Karpas-422 (cell line): ENCODE measurements at regions not wholly inside any gene's neighbourhood (a gene's known extent, or its start where the extent isn't known, plus 50 kb on each side); places are given as distances from the start of the nearest gene placed in this dataset.

Source experiments
- DNase-seq: peaks from one replicate; pipeline ENCODE4 v3.0.0-alpha.2; 2015
- H2AFZ ChIP-seq: fragments of 200-600 bp; sonication (generic); 2 replicates; pipeline ENCODE4 v1.6.1; 2014; ENCODE audit warnings: antibody characterized with exemption, low read length, mixed read lengths
- H3K27ac ChIP-seq: fragments of 200-600 bp; sonication (generic); 2 replicates; pipeline ENCODE4 v1.5.1; 2014; ENCODE audit warnings: mild to moderate bottlenecking, low read length, moderate library complexity
- H3K27me3 ChIP-seq: fragments of 200-600 bp; sonication (generic); 2 replicates; pipeline ENCODE4 v1.6.1; 2014; ENCODE audit warnings: low read length, mixed read lengths
- H3K36me3 ChIP-seq: fragments of 200-600 bp; sonication (generic); 2 replicates; pipeline ENCODE4 v1.6.1; 2014; ENCODE audit warnings: low read length, mixed read lengths; ENCODE audit not compliant: insufficient read depth
- H3K4me1 ChIP-seq: fragments of 200-600 bp; sonication (generic); 2 replicates; pipeline ENCODE4 v1.6.1; 2014; ENCODE audit warnings: mild to moderate bottlenecking, low read length, mixed read lengths
- H3K4me2 ChIP-seq: fragments of 200-600 bp; sonication (generic); 2 replicates; pipeline ENCODE4 v1.6.1; 2014; ENCODE audit warnings: low read length, low read depth, mild to moderate bottlenecking; ENCODE audit not compliant: poor library complexity, severe bottlenecking
- H3K4me3 ChIP-seq: fragments of 200-600 bp; sonication (generic); 2 replicates; pipeline ENCODE4 v1.5.1; 2014; ENCODE audit warnings: mild to moderate bottlenecking, antibody characterized with exemption, low read length, mixed read lengths
- H3K79me2 ChIP-seq: fragments of 200-600 bp; sonication (generic); 2 replicates; pipeline ENCODE4 v1.6.1; 2014; ENCODE audit warnings: mild to moderate bottlenecking, low read length, mixed read lengths
- H3K9ac ChIP-seq: fragments of 200-600 bp; sonication (generic); 2 replicates; pipeline ENCODE4 v1.6.0; 2014; ENCODE audit warnings: low read length
- H3K9me2 ChIP-seq: fragments of 200-600 bp; sonication (generic), shearing (Covaris generic); replicated peaks from 2 replicates; pipeline ENCODE4 v1.6.0; 2014; ENCODE audit warnings: mild to moderate bottlenecking, low read length, moderate library complexity; ENCODE audit not compliant: insufficient read depth
- H3K9me3 ChIP-seq: fragments of 300-700, 200-600 bp; sonication (generic); 2 replicates; pipeline ENCODE4 v1.6.1; 2014; ENCODE audit warnings: low read length, mixed read lengths
- H4K20me1 ChIP-seq: fragments of 200-600 bp; sonication (generic); 2 replicates; pipeline ENCODE4 v1.6.1; 2014; ENCODE audit warnings: mild to moderate bottlenecking, antibody characterized with exemption, low read length, low read depth; ENCODE audit not compliant: insufficient read depth

DNA sequence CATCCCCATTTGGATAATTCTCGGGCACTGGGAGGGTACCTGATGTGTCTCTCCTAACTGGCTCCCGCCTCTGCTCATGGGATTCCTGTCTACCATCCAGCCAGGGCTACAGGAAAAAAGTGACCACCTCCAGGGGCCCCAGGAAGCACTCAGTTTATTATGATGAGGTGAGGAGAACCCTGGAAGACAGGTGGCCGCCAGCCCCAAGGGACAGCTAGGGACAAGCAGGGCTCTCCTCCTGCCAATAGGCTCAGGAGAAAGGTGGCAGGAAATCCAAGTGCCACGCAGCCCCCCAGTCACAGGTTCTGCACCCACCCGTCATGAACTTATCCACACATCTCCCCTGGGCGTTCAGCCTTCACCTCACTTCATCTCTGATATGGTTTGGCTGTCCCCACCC is 61.5 kb upstream of the ZNF354A start:
- H3K27ac ChIP-seq = no peak overlapping the region
- no peak overlapping the region for H2AFZ ChIP-seq
- H3K4me3 ChIP-seq = no peak overlapping the region
- H3K9ac ChIP-seq = no peak overlapping the region
- no peaks in the 10 kb centered on the region for H3K9me2 ChIP-seq
- H3K36me3 ChIP-seq = no peaks in the 10 kb centered on the region
- H3K79me2 ChIP-seq = no peaks in the 10 kb centered on the region
- H3K27me3 ChIP-seq = no peaks in the 10 kb centered on the region
- DNase-seq = no peak
- no peaks in the 10 kb centered on the region for H4K20me1 ChIP-seq
- no peaks in the 10 kb centered on the region for H3K4me1 ChIP-seq
- H3K4me2 ChIP-seq = no peak overlapping the region
- no peaks in the 10 kb centered on the region for H3K9me3 ChIP-seq

DNA sequence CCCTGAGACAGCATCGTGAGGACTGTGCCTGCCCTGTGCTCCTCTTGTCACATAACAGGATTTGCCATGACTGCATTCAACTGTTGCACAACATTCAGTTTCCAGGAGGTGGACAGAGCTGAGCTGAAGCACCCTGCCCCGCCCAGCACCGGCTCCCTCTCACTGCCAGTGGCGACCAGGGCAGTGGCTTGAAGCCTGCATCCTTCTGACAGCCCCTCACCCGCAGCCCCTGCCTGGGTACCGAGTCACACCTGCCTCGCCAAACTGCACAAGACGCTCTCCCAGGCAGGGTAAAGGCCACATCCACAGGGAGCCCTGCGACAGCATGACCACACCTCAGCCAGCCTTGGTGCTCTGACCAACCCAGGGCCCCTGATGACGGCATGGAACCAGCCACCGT is 59.9 kb upstream of the ZNF354A start:
- no peaks in the 10 kb centered on the region for H3K79me2 ChIP-seq
- H3K9me3 ChIP-seq = no peaks in the 10 kb centered on the region
- H3K36me3 ChIP-seq = no peaks in the 10 kb centered on the region
- no peaks in the 10 kb centered on the region for H4K20me1 ChIP-seq
- no peaks in the 10 kb centered on the region for H3K4me1 ChIP-seq
- no peak overlapping the region for H3K27ac ChIP-seq
- H3K27me3 ChIP-seq = no peaks in the 10 kb centered on the region
- H3K9ac ChIP-seq = no peak overlapping the region
- H3K4me3 ChIP-seq = no peak overlapping the region
- no peaks in the 10 kb centered on the region for H3K9me2 ChIP-seq
- H3K4me2 ChIP-seq = no peak overlapping the region
- DNase-seq = no peak
- no peak overlapping the region for H2AFZ ChIP-seq

DNA sequence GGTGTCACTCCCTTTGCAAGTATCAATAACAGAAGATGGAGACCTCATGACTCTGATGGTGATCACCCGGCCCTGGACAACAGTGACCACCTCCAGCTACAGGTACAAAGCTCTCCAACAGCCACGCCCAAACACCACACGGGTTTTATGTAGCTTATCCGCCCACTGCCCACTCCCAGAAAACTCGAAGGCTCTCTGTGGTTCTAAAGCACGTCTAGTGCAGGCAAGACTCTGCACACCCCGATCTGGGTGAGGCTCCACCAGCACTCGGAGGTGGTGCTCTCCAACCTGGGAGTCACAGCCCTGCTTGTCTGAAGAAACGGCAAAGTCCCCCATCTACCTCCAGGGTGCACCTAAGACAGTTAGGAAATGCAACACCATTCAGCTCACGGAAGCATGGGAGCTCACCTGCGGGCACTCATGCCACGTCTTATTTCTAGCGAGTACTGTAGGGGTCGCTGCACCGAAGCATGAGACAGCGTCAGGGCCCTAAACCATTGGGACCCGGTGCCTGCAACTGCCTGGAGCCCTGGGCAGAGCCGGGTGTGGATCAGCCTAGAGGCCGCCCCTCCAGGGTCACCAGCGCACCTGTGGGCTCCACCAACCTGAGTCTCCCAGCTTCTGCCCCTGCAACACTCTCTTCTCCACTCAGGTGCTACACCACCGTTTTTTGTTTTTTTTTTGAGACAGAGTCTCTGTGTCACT is 58.1 kb upstream of the ZNF354A start:
- no peaks in the 10 kb centered on the region for H3K9me3 ChIP-seq
- H3K9me2 ChIP-seq = no peaks in the 10 kb centered on the region
- H2AFZ ChIP-seq = no peak overlapping the region

GRCh38 chr5:178787889-178788288 is 57.4 kb upstream of the ZNF354A start:
- Histone ChIP-seq H4K20me1 (no peaks in the 10 kb centered on the region), H3K27me3 (no peaks in the 10 kb centered on the region), H3K9me3 (no peaks in the 10 kb centered on the region), H3K4me2 (no peak overlapping the region), H3K36me3 (no peaks in the 10 kb centered on the region), H3K9me2 (no peaks in the 10 kb centered on the region), H3K4me3 (no peak overlapping the region), H3K27ac (no peak overlapping the region), H3K79me2 (no peaks in the 10 kb centered on the region), H3K4me1 (no peaks in the 10 kb centered on the region), H3K9ac (no peak overlapping the region), H2AFZ (no peak overlapping the region)
- no peak for DNase-seq

More for the DNA sequence above, 58.1 kb upstream of the ZNF354A start:
- Histone ChIP-seq H3K27ac (no peak overlapping the region), H4K20me1 (no peaks in the 10 kb centered on the region), H3K4me3 (no peak overlapping the region), H3K36me3 (no peaks in the 10 kb centered on the region), H3K27me3 (no peaks in the 10 kb centered on the region), H3K4me1 (no peaks in the 10 kb centered on the region), H3K4me2 (no peak overlapping the region), H3K9ac (no peak overlapping the region), H3K79me2 (no peaks in the 10 kb centered on the region)
- DNase-seq = no peak

DNA sequence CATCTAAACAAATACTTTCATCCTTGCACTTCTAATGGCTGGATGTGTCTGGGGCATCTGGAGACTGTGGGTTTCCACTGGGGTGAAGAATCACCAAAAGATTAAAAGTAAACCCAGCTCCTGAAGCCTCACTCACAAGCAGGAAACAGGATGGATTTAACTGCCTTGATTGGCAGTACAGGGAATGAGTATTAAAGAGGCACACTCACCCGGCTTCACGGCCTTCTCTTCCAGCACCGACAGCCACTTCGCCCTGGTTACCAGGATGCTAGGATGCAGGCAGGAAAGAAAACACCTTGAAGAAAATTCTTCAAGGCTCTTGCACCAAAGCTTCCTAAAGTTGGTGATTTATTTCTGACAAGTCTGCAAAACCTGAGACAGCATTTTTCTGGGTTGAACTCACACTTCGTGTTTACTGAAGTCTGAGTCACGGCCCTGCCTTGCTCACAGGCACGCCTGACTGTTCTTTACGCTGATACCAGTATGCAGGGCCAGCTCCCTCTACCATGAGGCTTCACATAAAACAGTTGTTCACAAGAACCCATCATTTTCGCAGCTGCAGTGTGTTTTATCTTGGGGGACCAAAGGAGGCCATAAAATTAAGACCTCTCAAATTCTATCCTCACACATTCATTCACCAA is 56.5 kb upstream of the ZNF354A start:
- Histone ChIP-seq H3K4me2 (no peak overlapping the region), H3K9ac (no peak overlapping the region), H2AFZ (no peak overlapping the region), H3K9me3 (no peaks in the 10 kb centered on the region), H3K9me2 (no peaks in the 10 kb centered on the region), H3K4me1 (no peaks in the 10 kb centered on the region), H3K36me3 (no peaks in the 10 kb centered on the region), H3K4me3 (no peak overlapping the region), H3K27ac (no peak overlapping the region), H4K20me1 (no peaks in the 10 kb centered on the region), H3K79me2 (no peaks in the 10 kb centered on the region), H3K27me3 (no peaks in the 10 kb centered on the region)
- DNase-seq = no peak

- no peak overlapping the region for H3K4me2 ChIP-seq
- no peaks in the 10 kb centered on the region for H3K36me3 ChIP-seq
- DNase-seq = no peak
- no peak overlapping the region for H3K9ac ChIP-seq
- no peak overlapping the region for H3K4me3 ChIP-seq
- no peak overlapping the region for H3K27ac ChIP-seq
- H3K27me3 ChIP-seq = no peaks in the 10 kb centered on the region
- no peaks in the 10 kb centered on the region for H3K79me2 ChIP-seq
- H2AFZ ChIP-seq = no peak overlapping the region
- H3K9me2 ChIP-seq = no peaks in the 10 kb centered on the region
- no peaks in the 10 kb centered on the region for H3K4me1 ChIP-seq
- no peaks in the 10 kb centered on the region for H4K20me1 ChIP-seq
- no peaks in the 10 kb centered on the region for H3K9me3 ChIP-seq
Measured at GRCh38 chr5:178786417-178786816, 56.0 kb upstream of the ZNF354A start.

GRCh38 chr5:178785999-178786398 is 55.5 kb upstream of the ZNF354A start:
- no peak overlapping the region for H3K9ac ChIP-seq
- no peak overlapping the region for H3K4me3 ChIP-seq
- no peaks in the 10 kb centered on the region for H4K20me1 ChIP-seq
- H3K79me2 ChIP-seq = no peaks in the 10 kb centered on the region
- H3K36me3 ChIP-seq = no peaks in the 10 kb centered on the region
- no peaks in the 10 kb centered on the region for H3K9me2 ChIP-seq
- no peaks in the 10 kb centered on the region for H3K4me1 ChIP-seq
- H3K9me3 ChIP-seq = no peaks in the 10 kb centered on the region
- no peak overlapping the region for H3K4me2 ChIP-seq
- H3K27me3 ChIP-seq = no peaks in the 10 kb centered on the region
- no peak for DNase-seq
- H2AFZ ChIP-seq = no peak overlapping the region
- H3K27ac ChIP-seq = no peak overlapping the region

DNA sequence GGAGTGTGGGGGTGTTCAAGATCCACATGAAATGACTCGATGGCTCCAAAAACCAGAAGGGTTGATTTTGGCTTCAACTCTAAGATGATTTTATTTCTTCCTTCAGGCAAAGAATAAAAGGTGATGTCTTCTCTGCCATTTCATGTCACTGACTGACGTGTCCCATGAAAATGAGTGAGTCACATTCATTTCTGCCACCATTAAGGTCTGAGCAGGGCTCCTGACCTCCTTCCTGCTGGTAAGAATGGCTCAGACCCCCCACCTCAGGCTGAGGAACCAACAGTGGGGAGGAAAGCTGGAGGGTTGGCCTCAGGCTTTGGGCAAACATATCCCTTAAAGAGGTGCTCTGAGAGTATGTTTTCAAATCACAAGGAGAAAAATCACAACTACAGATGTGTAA is 53.9 kb upstream of the ZNF354A start:
- Histone ChIP-seq H3K27me3 (no peaks in the 10 kb centered on the region), H3K9me2 (no peaks in the 10 kb centered on the region), H3K4me2 (no peak overlapping the region), H3K9me3 (no peaks in the 10 kb centered on the region), H3K4me1 (no peaks in the 10 kb centered on the region), H4K20me1 (no peaks in the 10 kb centered on the region), H3K27ac (no peak overlapping the region), H3K4me3 (no peak overlapping the region), H3K36me3 (no peaks in the 10 kb centered on the region), H3K79me2 (no peaks in the 10 kb centered on the region), H3K9ac (no peak overlapping the region), H2AFZ (no peak overlapping the region)
- DNase-seq = no peak
